Uterus (tissue), 3 donors: ENCODE measurements at regions not wholly inside any gene's neighbourhood (a gene's known extent, or its start where the extent isn't known, plus 50 kb on each side); places are given as distances from the start of the nearest gene placed in this dataset.

Source experiments
- DNase-seq, 2 donors: peaks; one replicate each; pipeline ENCODE4 v3.0.0-alpha.2; 2019 to 2020
- H3K27ac ChIP-seq, 2 donors: fragments of 200-600 bp; sonication (generic); 1 replicate in 1 of 2; 2 replicates in 1 of 2; pipeline ENCODE4 v1.5.1; 2016 to 2018
- H3K27me3 ChIP-seq, 2 donors: fragments of 200-600 bp; sonication (generic); one replicate each; pipeline ENCODE4 v1.5.1; 2018 to 2019; ENCODE audit warnings: control low read depth in 1 of 2
- H3K36me3 ChIP-seq, 2 donors: fragments of 200-600 bp; sonication (generic); one replicate each; pipeline ENCODE4 v1.5.1; 2019; ENCODE audit warnings: control low read depth in 1 of 2
- H3K4me1 ChIP-seq, 2 donors: fragments of 200-600 bp; sonication (generic); one replicate each; pipeline ENCODE4 v1.5.1; 2018 to 2019; ENCODE audit warnings: control low read depth in 1 of 2
- H3K4me3 ChIP-seq, 2 donors: fragments of 200-600 bp; sonication (generic); 1 replicate in 1 of 2; 2 replicates in 1 of 2; pipeline ENCODE4 v1.5.1; 2018 to 2019; ENCODE audit warnings: mild to moderate bottlenecking in 1 of 2
- H3K9me3 ChIP-seq, 2 donors: fragments of 200-600 bp; sonication (generic); one replicate each; pipeline ENCODE4 v1.5.1; 2019; ENCODE audit warnings: control low read depth in 1 of 2
- CTCF ChIP-seq, 4 experiments: fragments of 200-600 bp in 2 of 4; fragments of 450-650 bp in 2 of 4; sonication (generic) in 2 of 4; IDR thresholded peaks; one replicate each; pipeline ENCODE4 v1.5.1; 2016 to 2019; ENCODE audit warnings: antibody characterized with exemption in 4 of 4, mild to moderate bottlenecking in 2 of 4, moderate library complexity in 1 of 4
- POLR2A ChIP-seq, 2 donors: fragments of 450-650 bp; IDR thresholded peaks; one replicate each; pipeline ENCODE4 v1.6.1; 2016; ENCODE audit warnings: antibody characterized with exemption in 2 of 2, mild to moderate bottlenecking in 1 of 2, moderate library complexity in 1 of 2
- intact Hi-C: fragments of 100-400 bp; cut with DNase I; formaldehyde crosslinking; loops from one replicate; pipeline ENCODE4 v1.15.1; 2023; ENCODE audit warnings: low total_unique reads
- donor health status: DM: yes; HTN: yes; CAD: no.

GRCh38 chr1:67892476-67893125 lies 59.3 kb upstream of the GNG12 start:
- no peak for TF ChIP-seq POLR2A (IDR thresholded peaks at IDR 0.05)
- TF ChIP-seq CTCF (IDR thresholded peaks at IDR 0.05): no peak
- no peaks in the 10 kb centered on the region for H3K27me3 ChIP-seq
- no peak for DNase-seq
- H3K4me1 ChIP-seq: no peaks in the 10 kb centered on the region
- no peaks in the 10 kb centered on the region for H3K36me3 ChIP-seq
- no peaks in the 10 kb centered on the region for H3K9me3 ChIP-seq
- intact Hi-C loops: no loop called here
- H3K4me3 ChIP-seq: no peak overlapping the region
- no peak overlapping the region for H3K27ac ChIP-seq

GRCh38 chr1:67890857-67891256 lies 57.6 kb upstream of the GNG12 start:
- DNase-seq: no peak
- H3K9me3 ChIP-seq: no peaks in the 10 kb centered on the region
- H3K4me1 ChIP-seq: no peaks in the 10 kb centered on the region
- H3K27me3 ChIP-seq: no peaks in the 10 kb centered on the region
- no peak overlapping the region for H3K27ac ChIP-seq
- no peak overlapping the region for H3K4me3 ChIP-seq
- no peaks in the 10 kb centered on the region for H3K36me3 ChIP-seq
- TF ChIP-seq CTCF (IDR thresholded peaks at IDR 0.05): no peak
- TF ChIP-seq POLR2A (IDR thresholded peaks at IDR 0.05): no peak
- intact Hi-C loops: no loop called here

GRCh38 chr1:67889953-67890567 lies 56.8 kb upstream of the GNG12 start:
- H3K4me1 ChIP-seq: no peaks in the 10 kb centered on the region
- intact Hi-C loops: no loop called here
- no peaks in the 10 kb centered on the region for H3K36me3 ChIP-seq
- H3K27ac ChIP-seq: no peak overlapping the region
- TF ChIP-seq CTCF (IDR thresholded peaks at IDR 0.05) (no peak), POLR2A (IDR thresholded peaks at IDR 0.05) (no peak)
- no peak for DNase-seq
- H3K4me3 ChIP-seq: no peak overlapping the region
- no peaks in the 10 kb centered on the region for H3K27me3 ChIP-seq
- no peaks in the 10 kb centered on the region for H3K9me3 ChIP-seq

GRCh38 chr1:67889466-67889865 lies 56.2 kb upstream of the GNG12 start:
- intact Hi-C loops: no loop called here
- no peak overlapping the region for H3K4me3 ChIP-seq
- H3K4me1 ChIP-seq: no peaks in the 10 kb centered on the region
- DNase-seq: no peak
- H3K27me3 ChIP-seq: no peaks in the 10 kb centered on the region
- H3K27ac ChIP-seq: no peak overlapping the region
- TF ChIP-seq POLR2A (IDR thresholded peaks at IDR 0.05) (no peak), CTCF (IDR thresholded peaks at IDR 0.05) (no peak)
- no peaks in the 10 kb centered on the region for H3K36me3 ChIP-seq
- no peaks in the 10 kb centered on the region for H3K9me3 ChIP-seq

- H3K27ac ChIP-seq: no peak overlapping the region
Measured at GRCh38 chr1:67888216-67889106, 55.2 kb upstream of the GNG12 start.

More at GRCh38 chr1:67888216-67889106, 55.2 kb upstream of the GNG12 start:
- Histone ChIP-seq H3K27me3 (no peaks in the 10 kb centered on the region), H3K4me3 (no peak overlapping the region), H3K9me3 (no peaks in the 10 kb centered on the region), H3K4me1 (no peaks in the 10 kb centered on the region), H3K36me3 (no peaks in the 10 kb centered on the region)
- no peak for DNase-seq
- TF ChIP-seq CTCF (IDR thresholded peaks at IDR 0.05): no peak
- no peak for TF ChIP-seq POLR2A (IDR thresholded peaks at IDR 0.05)
- intact Hi-C loops: no loop called here
